Heart left ventricle (tissue), 13 donors: ENCODE measurements at regions not wholly inside any gene's neighbourhood (a gene's known extent, or its start where the extent isn't known, plus 50 kb on each side); places are given as distances from the start of the nearest gene placed in this dataset.

Experiments
- CTCF ChIP-seq, 12 donors: fragments of 200-600 bp; sonication (generic) in 4 of 12; IDR thresholded peaks; one replicate each; pipeline versions ENCODE4 v1.5.0 to v1.8.0; 2018 to 2022; ENCODE audit warnings: antibody characterized with exemption in 12 of 12, mild to moderate bottlenecking in 5 of 12
- POLR2A ChIP-seq, 2 donors: fragments of 450-650 bp; IDR thresholded peaks; one replicate each; pipeline ENCODE4 v1.6.1; 2017; ENCODE audit warnings: antibody characterized with exemption in 2 of 2, mild to moderate bottlenecking in 2 of 2, moderate library complexity in 2 of 2
- donor health status: ischemic (EF 13 %, LVEDD 7.1; RV severe dilation, severe dysfunction).
- donor health status: DM: no; HTN: yes; CAD: no.
- donor health status: DM: no; HTN: no; CAD: no.
- donor health status: ischemic (EF 25% LVEDD 6.9; RV normal size, moderate dysfunction).
- donor health status: ischemic (EF 25% LVEDD 5.7; RV mildly dilated, moderate dysfunction).
- donor health status: ischemic (EF 35%, LVEDD 5.7; RV mildly dilated, moderate dysfunction).
- donor health status: nonischemic (EF 11% LVEDD 7.7; RV severe dilation, severe dysfunction).
- donor health status: DM: yes; HTN: yes; CAD: no.
- donor health status: PGD.
- donor health status: ischemic (EF 29% LVEDD 5.4; RV normal size, mild dysfunction).
- donor health status: nonischemic (EF 23%, LVEDD 6.1; RV moderate dilation, normal function).

GRCh38 chr3:20741381-20741780, 555.4 kb upstream of the SGO1 start:
- no peak for TF ChIP-seq CTCF (IDR thresholded peaks at IDR 0.05)
- no peak for TF ChIP-seq POLR2A (IDR thresholded peaks at IDR 0.05)
